ENCODE measurements at regions not wholly inside any gene's neighbourhood (a gene's known extent, or its start where the extent isn't known, plus 50 kb on each side); places are given as distances from the start of the nearest gene placed in this dataset.

GRCh38 chr6:170134031-170134470 is 156.8 kb downstream of the DLL1 start:
- H3K27me3 ChIP-seq: no peaks in the 10 kb centered on the region
- H3K4me3 ChIP-seq: no peak overlapping the region
- no peaks in the 10 kb centered on the region for H3K9me3 ChIP-seq
- H3K4me1 ChIP-seq: no peaks in the 10 kb centered on the region
- H3K27ac ChIP-seq: no peak overlapping the region
- DNase-seq: peak in 1 of 2 donors; percentile 20
- no peaks in the 10 kb centered on the region for H3K36me3 ChIP-seq
- intact Hi-C loops (cut with DNase I; ENCODE audit: low total_unique reads): no loop called here
- no peak for TF ChIP-seq POLR2A (IDR thresholded peaks at IDR 0.05)
- TF ChIP-seq CTCF (IDR thresholded peaks at IDR 0.05): no peak

- H3K27ac ChIP-seq: no peak overlapping the region
- no peak overlapping the region for H3K4me3 ChIP-seq
- H3K36me3 ChIP-seq: no peaks in the 10 kb centered on the region
- peak in 1 of 2 donors; percentile 5 for DNase-seq
- TF ChIP-seq CTCF (IDR thresholded peaks at IDR 0.05) (no peak), POLR2A (IDR thresholded peaks at IDR 0.05) (no peak)
- no peaks in the 10 kb centered on the region for H3K9me3 ChIP-seq
- intact Hi-C loops (cut with DNase I; ENCODE audit: low total_unique reads): no loop called here
- H3K27me3 ChIP-seq: no peaks in the 10 kb centered on the region
- no peaks in the 10 kb centered on the region for H3K4me1 ChIP-seq
These were observed 158.3 kb downstream of the DLL1 start for GRCh38 chr6:170132561-170132991.

- Histone ChIP-seq H3K36me3 (no peaks in the 10 kb centered on the region), H3K27me3 (no peaks in the 10 kb centered on the region), H3K27ac (no peak overlapping the region), H3K4me3 (no peak overlapping the region), H3K9me3 (no peaks in the 10 kb centered on the region), H3K4me1 (no peaks in the 10 kb centered on the region)
- TF ChIP-seq CTCF (IDR thresholded peaks at IDR 0.05) (no peak), POLR2A (IDR thresholded peaks at IDR 0.05) (no peak)
- DNase-seq: peak in 1 of 2 donors; percentile 8
- intact Hi-C loops (cut with DNase I; ENCODE audit: low total_unique reads): no loop called here
These were observed 158.8 kb downstream of the DLL1 start for GRCh38 chr6:170132011-170132521.

- DNase-seq: peak in 1 of 2 donors; percentile 4
- intact Hi-C loops (cut with DNase I; ENCODE audit: low total_unique reads): no loop called here
- Histone ChIP-seq H3K9me3 (no peaks in the 10 kb centered on the region), H3K4me1 (no peaks in the 10 kb centered on the region), H3K27me3 (no peaks in the 10 kb centered on the region), H3K27ac (no peak overlapping the region), H3K4me3 (no peak overlapping the region), H3K36me3 (no peaks in the 10 kb centered on the region)
- TF ChIP-seq POLR2A (IDR thresholded peaks at IDR 0.05) (no peak), CTCF (IDR thresholded peaks at IDR 0.05) (no peak)
These were observed 159.5 kb downstream of the DLL1 start for GRCh38 chr6:170131351-170131750.

- Histone ChIP-seq H3K9me3 (no peaks in the 10 kb centered on the region), H3K4me1 (no peaks in the 10 kb centered on the region), H3K27me3 (no peaks in the 10 kb centered on the region), H3K27ac (no peak overlapping the region), H3K4me3 (no peak overlapping the region), H3K36me3 (no peaks in the 10 kb centered on the region)
- peak in 1 of 2 donors; percentile 8 for DNase-seq
- TF ChIP-seq CTCF (IDR thresholded peaks at IDR 0.05) (no peak), POLR2A (IDR thresholded peaks at IDR 0.05) (no peak)
- intact Hi-C loops (cut with DNase I; ENCODE audit: low total_unique reads): no loop called here
These were observed 160.1 kb downstream of the DLL1 start for GRCh38 chr6:170130771-170131241.
